Urinary bladder (tissue), 3 donors: ENCODE measurements at regions not wholly inside any gene's neighbourhood (a gene's known extent, or its start where the extent isn't known, plus 50 kb on each side); places are given as distances from the start of the nearest gene placed in this dataset.

ENCODE experiments used
- DNase-seq: peaks from one replicate; pipeline ENCODE4 v3.0.0-alpha.2; 2015; ENCODE audit errors: extremely low spot score
- H3K27ac ChIP-seq: one replicate; pipeline ENCODE4 v1.5.1; 2013; ENCODE audit warnings: low read depth, mild to moderate bottlenecking, moderate library complexity
- H3K36me3 ChIP-seq: one replicate; pipeline ENCODE4 v1.6.1; 2013; ENCODE audit warnings: mild to moderate bottlenecking, moderate library complexity; ENCODE audit not compliant: insufficient read depth
- H3K4me1 ChIP-seq: one replicate; pipeline ENCODE4 v1.6.1; 2013; ENCODE audit warnings: mild to moderate bottlenecking, moderate library complexity; ENCODE audit not compliant: insufficient read depth
- H3K4me3 ChIP-seq: one replicate; pipeline ENCODE4 v1.5.1; 2013; ENCODE audit warnings: low read depth, low read length
- WGBS: extraction: QIAGEN DNeasy Blood & Tissue Kit; methylation state at CpG from one replicate; pipeline ENCODE4 v1.1.7; 2013; 5-methylcytosine and 5-hydroxymethylcytosine counted together
- donor health status: healthy with polysubstance abuse.
- donor health status: healthy.

GRCh38 chr18:44466997-44467396 lies 213.7 kb upstream of the SETBP1 start:
- H3K4me1 ChIP-seq, result no peaks in the 10 kb centered on the region
- DNase-seq, result no peak
- H3K4me3 ChIP-seq, result no peak overlapping the region
- 80% methylated on average over 2 of the region's 2 CpGs for WGBS
- H3K36me3 ChIP-seq, result no peaks in the 10 kb centered on the region
- no peak overlapping the region for H3K27ac ChIP-seq

DNA sequence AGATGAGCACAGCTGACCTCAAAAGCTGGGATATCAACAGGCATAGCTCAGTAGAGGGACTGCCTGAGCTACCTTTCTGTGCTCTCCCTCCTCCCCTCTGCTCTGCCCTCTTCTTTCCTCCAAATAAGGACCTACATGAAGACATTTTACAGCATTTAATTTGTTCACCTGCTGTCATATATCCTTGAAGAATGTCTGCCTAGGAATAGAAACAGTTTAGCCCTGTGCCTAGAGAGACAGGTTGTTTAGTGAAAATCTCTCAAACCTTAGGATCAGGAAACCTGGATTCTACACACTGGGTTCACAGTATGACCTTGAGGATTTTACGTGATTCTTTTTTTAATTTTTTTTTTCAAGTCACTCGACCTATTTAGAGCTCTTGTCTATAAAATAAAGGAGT lies 213.0 kb upstream of the SETBP1 start:
- H3K36me3 ChIP-seq, result no peaks in the 10 kb centered on the region
- H3K4me1 ChIP-seq, result no peaks in the 10 kb centered on the region
- H3K4me3 ChIP-seq, result no peak overlapping the region
- WGBS, result 86% methylated on average over 2 of the region's 2 CpGs
- H3K27ac ChIP-seq, result no peak overlapping the region
- no peak for DNase-seq

DNA sequence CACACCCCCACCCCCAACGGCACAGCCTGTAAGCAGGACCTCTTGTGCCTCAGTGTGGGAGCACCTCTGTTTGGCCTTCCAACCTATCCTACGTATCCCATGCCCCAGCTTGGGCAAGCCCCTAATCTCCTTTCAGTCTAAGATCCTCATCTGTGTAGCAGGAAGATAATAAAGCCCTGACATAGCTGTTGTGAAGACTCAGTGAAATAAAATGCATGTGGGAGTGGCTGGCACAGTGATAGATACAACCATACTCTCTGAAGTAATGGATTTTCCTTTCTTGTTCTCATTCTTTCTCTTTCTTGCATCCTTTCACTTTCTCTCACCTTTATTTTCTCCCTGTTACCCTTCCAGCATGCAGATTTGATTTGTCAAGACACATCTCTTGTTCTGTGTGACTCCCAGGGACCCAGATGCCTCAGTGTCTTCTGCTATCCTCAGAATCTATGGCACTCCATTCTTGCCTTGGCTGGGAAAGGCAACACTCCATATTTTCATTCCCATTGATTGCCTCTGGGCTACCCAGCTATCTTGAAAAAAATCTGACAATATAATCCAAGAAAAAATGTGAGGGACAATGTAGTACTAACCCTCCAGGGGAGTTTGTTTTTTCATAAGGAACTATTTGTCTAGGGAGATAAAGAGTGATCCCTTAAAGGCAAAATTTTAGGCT lies 207.2 kb upstream of the SETBP1 start:
- WGBS, result 73% methylated on average over 2 of the region's 2 CpGs
- Histone ChIP-seq H3K27ac (no peak overlapping the region), H3K4me3 (no peak overlapping the region), H3K4me1 (no peaks in the 10 kb centered on the region), H3K36me3 (no peaks in the 10 kb centered on the region)
- no peak for DNase-seq

- no peak overlapping the region for H3K27ac ChIP-seq
- 88% methylated on average over 3 of the region's 3 CpGs for WGBS
- H3K36me3 ChIP-seq, result no peaks in the 10 kb centered on the region
- no peak for DNase-seq
- H3K4me3 ChIP-seq, result no peak overlapping the region
- no peaks in the 10 kb centered on the region for H3K4me1 ChIP-seq
These were observed 206.6 kb upstream of the SETBP1 start for GRCh38 chr18:44474067-44474411.

DNA sequence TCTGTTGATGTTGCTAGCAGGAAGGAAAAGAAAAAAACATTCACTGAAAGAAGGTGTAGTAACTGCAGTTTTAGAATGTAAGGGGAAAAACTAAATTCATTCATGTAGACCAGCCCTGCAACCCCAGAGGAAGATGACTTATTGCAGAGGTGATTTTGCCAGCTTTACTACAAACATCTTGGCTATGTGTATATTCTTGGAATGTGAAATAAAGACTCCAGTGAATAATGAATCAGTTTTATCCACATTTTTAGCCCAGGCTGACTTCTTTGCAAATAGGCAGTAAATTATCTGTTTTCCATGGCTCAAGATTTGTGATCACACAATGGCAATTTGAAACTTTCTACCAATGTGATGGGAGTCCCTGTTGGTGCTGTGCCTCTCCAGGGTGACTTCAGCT lies 206.1 kb upstream of the SETBP1 start:
- no peak overlapping the region for H3K27ac ChIP-seq
- no peaks in the 10 kb centered on the region for H3K4me1 ChIP-seq
- H3K36me3 ChIP-seq, result no peaks in the 10 kb centered on the region
- H3K4me3 ChIP-seq, result no peak overlapping the region
- no peak for DNase-seq

GRCh38 chr18:44482761-44483160 lies 197.9 kb upstream of the SETBP1 start:
- Histone ChIP-seq H3K4me3 (no peak overlapping the region), H3K27ac (no peak overlapping the region), H3K36me3 (no peaks in the 10 kb centered on the region), H3K4me1 (no peaks in the 10 kb centered on the region)
- 65% methylated on average over 4 of the region's 4 CpGs for WGBS
- no peak for DNase-seq

- 93% methylated on average over 5 of the region's 5 CpGs for WGBS
- DNase-seq, result no peak
- Histone ChIP-seq H3K4me3 (no peak overlapping the region), H3K27ac (no peak overlapping the region), H3K36me3 (no peaks in the 10 kb centered on the region), H3K4me1 (no peaks in the 10 kb centered on the region)
These were observed 185.5 kb upstream of the SETBP1 start for GRCh38 chr18:44495151-44495550.

- 63% methylated on average over 3 of the region's 3 CpGs for WGBS
- no peak overlapping the region for H3K27ac ChIP-seq
- H3K36me3 ChIP-seq, result no peaks in the 10 kb centered on the region
- H3K4me3 ChIP-seq, result no peak overlapping the region
- no peaks in the 10 kb centered on the region for H3K4me1 ChIP-seq
- no peak for DNase-seq
These were observed 183.4 kb upstream of the SETBP1 start for GRCh38 chr18:44497311-44497710.

- DNase-seq, result no peak
- Histone ChIP-seq H3K4me1 (no peaks in the 10 kb centered on the region), H3K27ac (no peak overlapping the region), H3K36me3 (no peaks in the 10 kb centered on the region), H3K4me3 (no peak overlapping the region)
- WGBS, result 60% methylated on average over 3 of the region's 3 CpGs
These were observed 182.8 kb upstream of the SETBP1 start for GRCh38 chr18:44497757-44498490.

GRCh38 chr18:44500808-44501610 lies 179.7 kb upstream of the SETBP1 start:
- H3K4me1 ChIP-seq, result no peaks in the 10 kb centered on the region
- H3K27ac ChIP-seq, result no peak overlapping the region
- 85% methylated on average over 2 of the region's 2 CpGs for WGBS
- no peak for DNase-seq
- no peak overlapping the region for H3K4me3 ChIP-seq
- no peaks in the 10 kb centered on the region for H3K36me3 ChIP-seq

DNA sequence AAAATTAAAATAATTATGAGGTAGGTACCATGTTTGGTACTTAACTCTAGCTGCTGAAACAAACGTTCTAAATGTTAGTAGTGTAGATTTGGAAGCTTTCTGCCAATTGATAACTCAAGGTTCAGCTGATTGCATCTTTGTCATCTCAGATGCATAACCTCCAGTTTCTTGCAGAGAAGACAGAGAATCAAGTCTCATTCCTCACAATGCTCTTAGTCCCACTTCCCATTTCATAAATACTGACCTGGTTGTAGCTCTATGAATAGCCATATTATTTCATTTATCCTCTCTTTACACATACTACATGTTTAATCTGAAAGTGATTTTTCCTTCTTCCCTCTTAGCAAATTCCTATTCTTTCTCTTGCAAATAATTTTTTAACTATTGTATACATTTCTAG lies 178.5 kb upstream of the SETBP1 start:
- no peaks in the 10 kb centered on the region for H3K4me1 ChIP-seq
- no peaks in the 10 kb centered on the region for H3K36me3 ChIP-seq
- H3K27ac ChIP-seq, result no peak overlapping the region
- WGBS, result 82% methylated on average over 1 of the region's 1 CpG
- H3K4me3 ChIP-seq, result no peak overlapping the region
- no peak for DNase-seq

GRCh38 chr18:44502790-44503189 lies 177.9 kb upstream of the SETBP1 start:
- DNase-seq, result no peak
- Histone ChIP-seq H3K4me3 (no peak overlapping the region), H3K4me1 (no peaks in the 10 kb centered on the region), H3K36me3 (no peaks in the 10 kb centered on the region), H3K27ac (no peak overlapping the region)

- no peak for DNase-seq
- Histone ChIP-seq H3K4me3 (no peak overlapping the region), H3K4me1 (no peaks in the 10 kb centered on the region), H3K27ac (no peak overlapping the region), H3K36me3 (no peaks in the 10 kb centered on the region)
- 59% methylated on average over 1 of the region's 1 CpG for WGBS
These were observed 176.8 kb upstream of the SETBP1 start for GRCh38 chr18:44503854-44504253.

DNA sequence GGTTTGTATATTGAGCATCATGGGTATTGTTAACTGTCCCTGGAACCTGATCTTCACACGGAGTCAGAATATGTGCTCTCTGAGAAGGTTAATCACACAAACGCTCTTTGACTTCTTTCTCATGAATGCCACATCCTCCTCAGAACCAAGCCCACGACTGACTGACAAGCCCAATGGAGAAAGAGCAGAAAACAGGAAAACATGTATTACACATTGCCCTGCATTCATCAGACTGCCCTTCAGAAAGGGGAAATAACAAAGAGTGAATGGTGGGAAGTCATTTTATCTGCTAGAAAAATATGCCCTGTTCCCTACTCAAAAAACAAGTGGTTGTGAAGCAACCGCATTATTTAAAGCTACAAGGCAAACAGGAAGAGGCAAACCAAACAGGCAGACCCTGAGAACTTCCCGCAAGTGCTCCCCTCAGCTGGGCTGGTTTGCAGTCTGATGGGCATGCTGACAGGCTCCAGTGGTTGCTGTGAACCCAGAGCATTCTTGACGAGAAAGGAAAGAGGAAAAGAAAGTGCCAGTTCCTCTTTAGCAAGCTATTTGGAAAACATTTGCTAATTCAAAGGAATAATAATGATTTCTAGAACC lies 172.9 kb upstream of the SETBP1 start:
- 70% methylated on average over 6 of the region's 6 CpGs for WGBS
- H3K4me3 ChIP-seq, result no peak overlapping the region
- H3K4me1 ChIP-seq, result no peaks in the 10 kb centered on the region
- H3K36me3 ChIP-seq, result no peaks in the 10 kb centered on the region
- no peak for DNase-seq
- H3K27ac ChIP-seq, result no peak overlapping the region
